ENCODE measurements at regions not wholly inside any gene's neighbourhood (a gene's known extent, or its start where the extent isn't known, plus 50 kb on each side); places are given as distances from the start of the nearest gene placed in this dataset.
"Not testable (repeated sequence)": the region's sequence is repeated elsewhere in the genome, so short reads cannot be mapped to it uniquely, and the experiment has no call there.

DNA sequence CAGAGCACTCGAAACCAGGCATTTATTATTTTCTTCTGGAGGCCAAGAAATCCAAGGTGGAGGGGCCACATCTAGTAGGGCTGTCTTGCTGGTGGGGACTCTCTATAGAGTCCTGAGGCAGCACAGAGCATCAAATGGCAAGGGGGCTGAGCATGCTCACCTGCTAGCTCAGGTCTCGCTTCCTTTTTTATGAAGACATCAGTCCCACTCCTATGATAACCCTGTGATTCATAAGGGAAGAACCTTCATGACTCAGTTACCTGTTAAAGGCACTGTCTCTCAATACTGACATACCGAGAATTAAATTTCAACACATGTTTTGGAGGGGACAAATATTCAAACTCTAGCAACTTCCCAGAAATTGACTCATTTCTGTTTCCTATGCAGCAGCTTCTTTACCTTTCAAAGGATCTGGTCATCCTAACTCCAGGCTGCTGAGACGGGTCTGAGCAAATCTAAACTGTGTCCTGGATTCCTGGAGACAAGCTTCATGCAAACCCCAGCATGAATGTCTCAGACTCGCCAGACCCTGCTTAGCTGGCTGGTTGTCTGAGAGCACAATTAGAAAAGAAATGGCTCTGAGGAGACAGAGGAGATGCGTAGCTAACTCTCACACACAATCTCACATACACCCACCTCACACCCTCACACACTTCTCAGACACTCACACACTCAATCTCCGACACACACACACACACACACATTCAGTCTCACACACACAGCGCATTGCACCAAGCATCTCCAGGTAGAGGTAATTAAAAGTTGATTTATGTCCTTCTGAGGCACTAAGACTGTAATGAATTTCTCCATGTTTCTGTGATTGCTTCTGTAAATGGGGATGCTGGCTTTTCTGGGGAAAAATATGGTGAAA lies 280.8 kb downstream of the BCL2L11 start:
- TF ChIP-seq, protein P1, sequence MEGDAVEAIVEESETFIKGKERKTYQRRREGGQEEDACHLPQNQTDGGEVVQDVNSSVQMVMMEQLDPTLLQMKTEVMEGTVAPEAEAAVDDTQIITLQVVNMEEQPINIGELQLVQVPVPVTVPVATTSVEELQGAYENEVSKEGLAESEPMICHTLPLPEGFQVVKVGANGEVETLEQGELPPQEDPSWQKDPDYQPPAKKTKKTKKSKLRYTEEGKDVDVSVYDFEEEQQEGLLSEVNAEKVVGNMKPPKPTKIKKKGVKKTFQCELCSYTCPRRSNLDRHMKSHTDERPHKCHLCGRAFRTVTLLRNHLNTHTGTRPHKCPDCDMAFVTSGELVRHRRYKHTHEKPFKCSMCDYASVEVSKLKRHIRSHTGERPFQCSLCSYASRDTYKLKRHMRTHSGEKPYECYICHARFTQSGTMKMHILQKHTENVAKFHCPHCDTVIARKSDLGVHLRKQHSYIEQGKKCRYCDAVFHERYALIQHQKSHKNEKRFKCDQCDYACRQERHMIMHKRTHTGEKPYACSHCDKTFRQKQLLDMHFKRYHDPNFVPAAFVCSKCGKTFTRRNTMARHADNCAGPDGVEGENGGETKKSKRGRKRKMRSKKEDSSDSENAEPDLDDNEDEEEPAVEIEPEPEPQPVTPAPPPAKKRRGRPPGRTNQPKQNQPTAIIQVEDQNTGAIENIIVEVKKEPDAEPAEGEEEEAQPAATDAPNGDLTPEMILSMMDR (IDR thresholded peaks at IDR 0.05; ENCODE audit: borderline replicate concordance, extremely low read depth, low read length, poor library complexity, severe bottlenecking), result not testable (repeated sequence)
- not testable (repeated sequence) for TF ChIP-seq EZH2 (IDR thresholded peaks at IDR 0.05; ENCODE audit: borderline replicate concordance, low read depth, low read length, severe bottlenecking)
